Head of caudate nucleus (tissue), 42 donors: ENCODE measurements at regions not wholly inside any gene's neighbourhood (a gene's known extent, or its start where the extent isn't known, plus 50 kb on each side); places are given as distances from the start of the nearest gene placed in this dataset.
A peak's percentile ranks its signal among the peaks of the same experiment; 100 is the strongest.

Source experiments
- DNase-seq, 42 donors: peaks; one replicate each; pipeline versions ENCODE4 v3.0.0 to v3.0.0-alpha.2; 2020 to 2021; ENCODE audit warnings: mixed read lengths in 7 of 42
- intact Hi-C: fragments of 100-400 bp; cut with DNase I; formaldehyde crosslinking; loops from one replicate; pipeline ENCODE4 v1.15.0; 2022

DNA sequence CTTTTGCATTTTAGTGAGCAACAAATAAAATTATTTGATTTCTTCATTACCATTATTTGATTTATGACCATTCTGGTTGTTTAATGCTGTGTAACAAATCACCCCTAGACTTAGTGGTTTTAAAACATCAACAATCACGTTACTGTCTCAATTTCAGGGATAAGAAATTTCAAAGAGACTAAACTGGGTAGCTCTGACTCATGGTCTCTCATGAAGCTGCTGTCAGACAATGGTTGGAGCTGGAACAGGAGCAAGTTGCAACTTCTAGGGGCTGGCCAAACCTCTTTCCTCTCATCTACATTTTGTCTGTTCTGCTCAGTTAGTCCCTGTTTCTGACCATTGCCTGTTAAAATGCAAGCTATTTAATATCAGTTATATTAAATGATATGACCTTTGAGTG, 517.0 kb downstream of the KCNH5 start:
- no peak for DNase-seq
- intact Hi-C loops, result no loop called here

DNA sequence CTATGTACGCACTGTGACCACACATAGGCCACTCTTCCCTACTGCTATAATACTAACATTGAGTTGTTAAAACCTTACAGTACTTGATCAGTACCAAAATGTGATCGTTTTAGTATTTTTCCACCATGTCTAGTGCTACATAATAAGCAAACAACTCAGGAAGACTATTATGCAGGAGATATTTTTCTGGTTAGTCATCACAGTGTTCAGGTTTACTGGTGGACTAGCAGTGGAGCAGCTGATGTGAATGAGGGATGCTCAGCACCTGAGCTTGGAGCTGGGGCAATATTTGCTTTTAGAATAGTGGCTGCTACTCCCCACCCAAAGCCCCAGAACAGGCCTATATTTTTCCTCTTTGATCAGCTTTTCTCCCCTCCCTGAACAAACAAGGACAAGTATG, 513.1 kb downstream of the KCNH5 start:
- DNase-seq, result no peak
- intact Hi-C loops, result no loop called here

DNA sequence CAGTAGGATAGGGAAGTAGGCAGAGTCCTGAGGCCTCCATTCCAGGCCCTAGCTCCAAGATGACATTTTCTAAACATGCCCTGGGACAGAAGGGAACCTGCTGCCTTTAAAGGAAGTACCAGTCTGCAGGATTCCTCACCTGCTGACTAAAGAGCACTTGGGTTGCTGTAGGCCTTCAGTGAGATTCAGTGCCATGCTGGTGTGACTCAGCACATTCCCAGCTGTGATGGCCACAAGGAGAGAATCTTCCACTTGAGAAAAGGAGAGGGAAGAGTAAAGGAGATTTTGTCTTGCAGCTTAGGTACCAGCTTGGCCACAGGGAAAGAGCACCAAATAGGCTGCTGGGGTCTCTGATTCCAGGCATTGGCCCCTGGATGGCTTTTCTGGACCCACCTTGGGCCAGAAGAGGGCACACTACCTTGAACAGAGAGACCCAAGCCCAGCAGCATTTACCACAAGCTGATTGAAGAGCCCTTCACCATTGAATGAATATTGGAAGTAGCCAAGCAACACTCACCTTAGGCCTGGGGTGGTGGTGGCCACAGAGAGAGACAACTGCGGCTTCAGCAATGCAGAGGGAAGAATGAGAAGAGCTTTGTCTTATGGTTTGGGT, 498.3 kb downstream of the KCNH5 start:
- intact Hi-C loops, result no loop called here
- DNase-seq, result no peak

DNA sequence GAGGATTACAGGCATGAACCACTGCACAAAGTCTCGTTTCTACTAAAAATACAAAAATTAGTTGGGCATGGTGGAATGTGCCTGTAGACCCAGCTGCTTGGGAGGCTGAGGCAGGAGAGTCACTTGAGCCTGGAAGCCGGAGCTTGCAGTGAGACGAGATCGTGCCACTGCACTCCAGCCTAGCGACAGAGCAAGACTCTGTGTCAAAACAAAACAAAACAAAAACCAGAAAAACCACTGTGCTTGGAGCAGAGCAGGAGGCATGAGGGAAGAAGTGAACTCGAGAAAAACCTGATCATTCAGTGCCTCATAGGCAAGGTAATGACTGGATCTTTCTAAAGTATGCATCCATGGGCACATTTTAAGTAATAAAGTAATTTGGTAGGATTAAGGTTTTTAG, 487.8 kb downstream of the KCNH5 start:
- intact Hi-C loops, result no loop called here

DNA sequence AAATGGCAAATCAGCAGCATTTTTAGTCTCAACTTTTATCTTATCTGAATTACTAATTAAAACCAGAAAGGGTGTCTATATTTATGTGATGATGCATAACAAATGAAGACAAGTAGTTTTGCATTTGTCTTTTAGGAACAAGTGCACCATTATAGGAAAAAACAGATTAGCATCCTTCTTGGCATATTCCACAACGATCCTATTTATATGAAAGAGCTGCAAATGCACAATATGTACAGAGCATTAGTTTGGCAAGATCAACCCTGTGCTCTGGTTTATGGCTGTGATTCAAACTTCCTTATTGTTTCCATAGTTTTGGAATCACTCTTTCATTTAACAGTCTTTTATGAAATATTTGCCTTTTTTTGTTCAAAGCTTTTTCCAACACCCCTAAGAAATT, 486.8 kb downstream of the KCNH5 start:
- intact Hi-C loops, result no loop called here

More for the DNA sequence above, 487.8 kb downstream of the KCNH5 start:
- DNase-seq, result no peak

DNA sequence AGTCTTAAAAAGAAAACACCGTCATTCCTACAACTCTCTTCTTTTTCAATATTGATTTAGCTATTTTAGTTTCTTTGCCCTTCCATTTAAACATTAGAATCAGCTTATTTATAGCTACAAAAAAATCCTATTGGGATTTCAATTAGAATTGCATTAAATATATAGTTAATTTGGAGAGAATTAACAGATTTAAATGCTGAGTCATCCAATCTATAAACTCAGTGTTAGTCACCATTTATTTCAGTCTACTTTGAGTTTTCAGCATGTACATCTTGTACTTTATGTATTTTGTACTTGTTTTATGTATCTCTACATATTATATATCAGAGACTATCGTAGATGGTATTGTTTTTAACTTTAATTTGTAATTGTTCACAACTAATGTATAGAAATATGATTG, 460.0 kb downstream of the KCNH5 start:
- DNase-seq, result no peak
- intact Hi-C loops, result no loop called here

More for the DNA sequence above, 486.8 kb downstream of the KCNH5 start:
- DNase-seq, result no peak

DNA sequence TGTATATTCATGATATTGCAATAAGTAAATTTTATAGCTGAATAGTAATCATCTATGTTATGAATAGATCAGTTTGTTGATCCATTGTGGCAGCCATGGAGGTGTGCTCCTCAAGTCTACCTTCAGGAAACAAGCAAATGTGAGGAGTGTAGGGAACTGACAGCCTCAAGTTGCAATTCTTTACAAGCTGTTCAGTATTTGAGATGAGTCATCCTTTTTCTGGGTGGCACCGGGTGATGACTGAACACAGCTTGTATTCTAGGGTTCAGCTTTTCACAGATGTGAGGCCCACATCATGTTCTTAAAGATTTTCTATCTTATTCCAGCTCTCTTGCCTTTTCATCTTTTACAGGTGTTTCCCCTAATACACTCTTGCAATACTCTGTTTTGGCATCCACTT, 452.4 kb downstream of the KCNH5 start:
- intact Hi-C loops, result no loop called here
- peak in 11 of 42 donors; percentile 2 to 28 (median 10) for DNase-seq

DNA sequence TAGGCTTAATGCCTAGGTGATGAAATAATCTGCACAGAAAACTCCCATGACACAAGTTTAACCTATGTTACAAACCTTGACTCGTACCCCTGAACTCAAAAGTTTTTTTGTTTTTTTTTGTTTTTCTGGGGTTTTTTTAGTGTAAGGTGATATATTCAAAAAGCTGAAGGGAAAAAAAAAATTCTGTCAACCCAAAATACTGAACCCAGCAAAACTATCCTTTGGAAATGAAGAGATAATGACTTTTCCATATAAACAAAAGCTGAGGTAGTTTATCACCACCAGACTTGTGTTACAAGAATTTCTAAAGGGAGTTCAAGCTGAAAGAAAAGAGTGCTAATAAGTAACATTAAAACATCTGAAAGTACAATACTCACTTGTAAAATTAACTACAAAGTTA, 448.1 kb downstream of the KCNH5 start:
- DNase-seq, result no peak
- intact Hi-C loops, result no loop called here

DNA sequence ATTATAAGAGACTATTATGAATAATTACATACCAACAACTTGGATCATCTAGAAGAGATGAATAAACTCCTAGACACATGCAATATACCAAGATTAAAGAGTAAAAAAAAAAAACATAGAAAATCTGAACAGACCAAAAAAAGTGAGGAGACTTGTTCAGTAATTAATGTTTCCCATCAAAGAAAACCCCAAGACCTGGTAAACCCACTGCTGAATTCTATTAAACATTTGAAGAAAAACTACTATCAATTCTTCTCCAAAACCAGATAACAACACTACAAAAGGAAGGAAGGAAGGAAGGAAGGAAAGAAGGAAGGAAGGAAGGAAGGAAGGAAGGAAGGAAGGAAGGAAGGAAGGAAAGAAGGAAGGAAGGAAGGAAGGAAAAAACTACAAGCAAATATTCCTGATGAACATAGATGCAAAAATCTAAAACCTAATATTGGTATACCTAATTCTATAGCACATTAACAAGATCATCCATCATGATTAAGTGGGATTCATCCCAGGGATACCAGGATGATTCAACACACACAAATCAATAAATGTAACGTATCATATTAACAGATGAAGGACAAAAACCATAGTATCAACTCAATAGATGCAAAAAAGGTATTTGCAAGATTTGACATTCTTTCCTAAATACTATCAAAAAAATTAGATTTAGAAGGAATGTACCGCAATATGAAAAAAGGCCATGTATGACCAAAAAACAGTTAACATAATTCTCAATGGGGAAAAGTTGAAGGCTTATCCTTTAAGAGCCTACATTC, 445.5 kb downstream of the KCNH5 start:
- intact Hi-C loops, result no loop called here
- no peak for DNase-seq

DNA sequence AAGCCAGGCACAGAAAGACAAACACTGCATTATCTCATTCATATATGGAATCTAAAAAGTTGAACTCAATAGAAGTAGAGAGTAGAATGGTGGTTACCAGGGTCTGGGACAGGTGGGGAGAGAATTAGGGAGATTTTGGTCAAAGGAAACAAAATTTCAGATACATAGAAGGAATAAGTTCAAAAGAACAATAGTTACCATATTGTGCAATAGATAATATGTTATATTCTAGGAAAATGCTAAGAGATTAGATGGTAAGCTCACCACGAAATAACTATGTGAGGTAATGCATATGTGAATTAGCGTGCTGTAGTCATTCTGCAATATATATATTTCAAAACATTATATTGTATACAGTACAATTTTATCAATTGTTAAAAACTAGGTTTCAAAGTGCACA, 442.5 kb downstream of the KCNH5 start:
- intact Hi-C loops, result no loop called here
- DNase-seq, result no peak

DNA sequence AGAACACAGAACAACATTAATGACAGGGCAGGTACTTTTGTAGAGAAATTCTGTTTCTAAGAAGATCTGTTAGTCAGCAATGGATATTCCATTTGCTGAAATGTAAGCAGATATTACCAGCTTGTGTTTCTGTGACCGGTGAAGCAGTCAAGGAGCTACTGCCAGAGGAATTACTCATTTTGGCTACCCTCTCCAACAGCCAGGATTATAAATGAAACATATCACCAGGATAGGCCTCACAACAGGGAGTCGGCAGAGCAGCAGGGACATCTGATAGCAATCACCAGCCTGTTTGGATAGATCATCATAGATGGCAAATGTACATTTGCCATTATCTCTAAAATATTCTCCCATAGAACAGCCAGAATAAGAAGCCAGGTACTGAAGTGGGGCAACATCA, 440.7 kb downstream of the KCNH5 start:
- no peak for DNase-seq
- intact Hi-C loops, result no loop called here

DNA sequence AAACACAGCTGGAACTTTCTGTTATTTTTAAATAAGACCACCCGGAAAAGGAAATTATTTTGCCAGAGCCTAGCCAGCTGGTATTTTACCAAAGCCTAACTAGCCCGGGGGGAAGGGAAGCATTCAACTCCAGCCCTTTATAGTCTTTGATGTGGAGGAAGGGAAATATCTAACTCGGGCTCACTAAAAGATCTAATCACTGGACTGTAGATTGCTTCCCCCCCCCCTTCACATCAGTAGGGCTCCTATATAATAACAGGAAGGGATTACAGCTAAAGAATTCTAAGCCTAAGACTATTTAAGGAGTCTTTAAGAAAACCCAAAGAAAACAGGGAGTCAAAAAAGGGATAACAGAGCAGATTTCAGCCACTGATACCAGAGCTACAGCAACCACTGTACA, 431.1 kb downstream of the KCNH5 start:
- intact Hi-C loops, result no loop called here
- no peak for DNase-seq

DNA sequence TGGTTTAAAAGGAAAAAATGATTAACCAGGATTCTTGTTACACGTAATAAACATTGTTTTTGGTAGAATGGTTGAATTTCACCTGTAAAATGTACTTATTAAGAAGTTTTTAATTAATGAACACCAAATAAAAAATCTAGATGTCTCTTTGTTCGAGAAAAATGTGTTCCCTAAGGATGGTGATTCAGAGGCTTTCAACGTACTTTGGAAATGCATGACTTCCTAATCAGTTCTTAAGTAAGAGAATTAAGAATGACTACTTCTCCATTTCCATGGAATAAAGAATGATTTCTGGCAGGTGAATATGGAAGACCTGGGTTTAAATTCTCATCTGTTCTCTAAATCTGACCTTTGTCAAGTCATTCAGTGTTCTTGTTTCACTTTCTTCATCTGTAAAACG, 428.6 kb downstream of the KCNH5 start:
- DNase-seq, result no peak
- intact Hi-C loops, result no loop called here

DNA sequence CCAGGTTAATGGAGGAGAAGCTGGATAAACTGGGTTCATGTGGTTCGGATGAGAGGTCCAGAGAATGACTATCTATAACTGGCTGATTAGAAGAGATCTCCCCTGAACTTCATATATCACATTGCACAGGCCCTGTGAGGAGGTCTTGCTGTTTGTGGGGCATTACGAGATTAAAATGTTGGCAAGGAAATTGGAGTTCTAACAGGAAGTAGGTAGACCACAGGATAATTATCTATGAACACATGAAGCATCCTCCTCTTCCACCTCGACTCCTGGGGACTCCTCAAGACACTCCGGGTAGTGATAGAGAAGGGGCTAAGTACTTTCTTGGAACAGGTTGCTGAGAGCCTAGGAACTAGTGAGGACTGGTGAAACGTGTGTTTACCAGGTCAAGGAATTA, 418.8 kb downstream of the KCNH5 start:
- intact Hi-C loops, result no loop called here
- DNase-seq, result no peak

DNA sequence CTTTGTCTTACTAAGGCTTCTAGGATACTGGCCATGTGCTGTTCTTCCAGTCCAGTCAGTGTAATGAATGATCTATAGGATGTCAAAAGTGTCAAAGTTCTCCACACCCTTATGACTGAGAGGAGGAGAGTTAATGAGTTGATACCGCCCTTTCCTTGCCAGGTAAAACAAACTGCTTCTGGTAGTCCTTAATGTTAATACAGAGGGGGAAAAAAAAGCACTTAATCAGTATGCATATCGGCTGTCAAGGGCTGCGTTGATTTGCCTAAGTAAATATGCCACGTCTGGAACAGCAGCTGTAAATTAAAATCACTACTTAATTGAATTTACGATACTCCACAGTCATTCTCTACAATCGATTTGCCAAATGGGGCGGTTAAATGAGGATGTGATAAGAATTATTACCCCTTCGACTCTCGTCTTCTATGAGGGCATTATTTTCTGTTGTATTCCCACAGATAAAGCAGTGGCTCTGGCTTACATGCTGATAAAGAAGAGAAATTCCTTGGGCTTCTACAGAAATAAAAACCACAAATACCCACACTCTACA, 416.0 kb downstream of the KCNH5 start:
- DNase-seq, result no peak
- intact Hi-C loops, result no loop called here

DNA sequence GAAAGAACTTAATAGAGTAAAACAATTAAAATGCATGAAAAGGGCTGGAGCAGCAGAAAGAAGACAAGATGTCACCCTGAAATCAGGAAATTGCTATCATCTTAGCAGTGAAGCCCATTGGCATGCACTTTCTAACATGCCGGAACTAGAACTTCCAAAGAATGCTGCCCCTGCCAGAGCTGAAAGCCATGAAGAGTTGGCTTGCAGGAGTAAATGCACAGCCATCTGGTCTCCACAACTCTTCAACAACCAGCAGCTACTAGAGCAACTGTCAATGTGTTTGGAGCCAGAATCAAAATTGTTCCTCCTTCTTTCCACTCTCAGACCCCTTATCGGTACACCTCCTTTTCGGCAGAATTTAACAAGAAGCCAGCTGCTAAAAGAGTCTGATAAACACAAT, 414.1 kb downstream of the KCNH5 start:
- no peak for DNase-seq
- intact Hi-C loops, result no loop called here

DNA sequence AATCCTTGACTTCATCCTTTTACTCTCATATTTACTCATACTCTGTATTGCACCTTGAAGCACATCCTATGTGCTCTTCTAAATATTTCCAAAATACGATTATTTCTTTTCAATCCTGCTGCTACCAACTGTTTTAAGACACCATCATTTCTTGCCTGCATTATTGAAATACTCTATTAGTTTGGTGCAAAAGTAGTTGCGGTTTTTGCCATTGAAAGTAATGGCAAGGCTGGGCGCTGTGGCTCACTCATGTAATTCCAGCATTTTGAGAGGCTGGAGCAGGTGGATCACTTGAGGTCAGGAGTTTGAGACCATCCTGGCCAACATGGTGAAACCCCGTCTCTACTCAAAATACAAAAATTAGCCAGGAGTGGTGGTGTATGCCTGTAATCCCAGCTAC, 412.5 kb downstream of the KCNH5 start:
- intact Hi-C loops, result no loop called here

DNA sequence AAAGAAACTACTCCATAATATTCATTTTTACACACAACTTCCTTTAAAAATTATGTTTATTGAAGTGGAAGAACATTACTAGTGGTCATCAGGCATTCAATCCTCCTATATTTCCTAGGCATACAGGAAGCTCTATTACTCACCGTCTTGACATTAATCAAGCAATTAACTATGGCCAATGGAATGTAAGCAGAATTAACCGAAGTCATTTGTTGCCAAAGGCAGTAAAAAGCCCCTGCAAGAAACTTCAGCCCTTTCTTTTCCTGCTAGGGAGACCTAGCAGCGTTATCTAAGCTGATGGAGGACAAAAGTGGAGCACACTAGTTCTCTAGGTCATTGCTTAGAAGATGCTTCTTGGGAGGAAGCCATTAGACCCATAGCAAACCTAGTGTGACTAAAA, 399.6 kb downstream of the KCNH5 start:
- DNase-seq, result no peak
- intact Hi-C loops, result no loop called here

More for the DNA sequence above, 412.5 kb downstream of the KCNH5 start:
- DNase-seq, result no peak
